ENCODE measurements at regions not wholly inside any gene's neighbourhood (a gene's known extent, or its start where the extent isn't known, plus 50 kb on each side); places are given as distances from the start of the nearest gene placed in this dataset.

- Histone ChIP-seq H3K36me3 (ENCODE audit: control insufficient read depth, insufficient read depth, low read length, severe bottlenecking) (no peaks in the 10 kb centered on the region), H3K27me3 (replicated peaks; ENCODE audit: control insufficient read depth, insufficient read depth, low read length) (no peaks in the 10 kb centered on the region), H3K9me3 (ENCODE audit: control insufficient read depth, low read length) (peaks cover 9% of the 10 kb centered on the region), H3K9ac (ENCODE audit: low read length) (no peak overlapping the region), H3K4me3 (ENCODE audit: low read length) (no peak overlapping the region), H3K4me1 (ENCODE audit: control insufficient read depth, insufficient read depth, low read length) (peaks cover 40% of the 10 kb centered on the region)
- DNase-seq (ENCODE audit: low read depth): no peak
Observed at GRCh38 chr20:50425076-50425475, 85.1 kb upstream of the PTPN1 start.

DNA sequence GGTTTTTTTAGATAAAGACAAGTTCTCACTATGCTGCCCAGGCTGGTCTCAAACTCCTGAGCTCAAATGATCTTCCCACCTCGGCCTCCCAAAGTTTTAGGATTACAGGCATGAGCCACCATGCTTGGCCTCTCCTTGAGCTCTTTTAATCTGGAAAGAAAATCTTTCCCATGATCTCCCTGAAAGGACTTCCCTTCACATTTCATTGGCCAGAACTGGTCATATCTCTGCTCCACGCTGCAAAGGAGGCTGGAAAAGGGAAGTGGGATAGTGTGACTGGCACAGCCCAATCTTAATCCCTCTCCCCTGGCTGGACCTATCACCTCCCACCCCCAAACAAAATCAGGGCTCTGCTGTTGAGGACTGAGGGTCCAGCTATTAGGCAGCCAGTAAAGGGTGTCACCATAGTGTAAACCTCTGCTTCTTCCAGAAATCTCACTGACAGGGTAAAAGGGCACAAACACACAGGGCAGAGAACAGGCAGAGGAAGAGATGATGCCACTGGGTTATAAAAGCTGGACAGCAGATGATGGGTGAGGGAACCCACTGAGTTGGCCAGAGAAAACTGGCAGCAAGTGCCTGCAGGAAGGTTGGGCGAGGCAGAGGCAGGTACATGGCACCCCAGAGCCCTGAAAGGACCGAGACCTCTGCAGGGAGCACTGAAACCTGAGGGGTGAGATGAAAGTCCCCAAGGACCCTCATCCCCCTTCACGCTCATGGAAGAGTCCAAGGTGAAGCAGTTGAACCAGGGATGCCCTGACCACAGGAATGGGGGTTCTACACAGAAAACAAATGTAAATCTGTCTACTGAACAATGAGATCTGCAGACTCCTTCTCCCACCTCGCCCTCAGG, 83.1 kb upstream of the PTPN1 start:
- H3K4me3 ChIP-seq (ENCODE audit: low read length): peak overlapping the region; percentile 35
- H3K4me1 ChIP-seq (ENCODE audit: control insufficient read depth, insufficient read depth, low read length): peaks cover 40% of the 10 kb centered on the region

DNA sequence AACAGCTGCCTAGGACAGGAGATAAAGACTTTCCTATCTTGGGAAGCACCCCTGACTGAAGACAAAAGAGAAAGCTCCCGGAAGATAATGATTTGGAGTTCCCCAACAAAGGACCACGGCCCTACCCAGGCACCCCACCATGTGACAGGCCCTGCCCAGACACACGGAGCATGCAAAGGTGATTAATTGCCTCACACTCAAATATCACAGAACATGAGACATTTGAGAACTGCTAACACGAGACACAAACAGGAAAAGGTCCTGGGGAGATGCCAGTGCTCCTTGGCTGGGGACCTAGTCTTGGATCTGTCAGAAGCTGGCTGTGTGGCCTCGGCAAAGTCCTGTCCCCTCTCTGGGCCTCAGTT, 82.5 kb upstream of the PTPN1 start:
- H3K27me3 ChIP-seq (replicated peaks; ENCODE audit: control insufficient read depth, insufficient read depth, low read length): no peaks in the 10 kb centered on the region
- no peaks in the 10 kb centered on the region for H3K36me3 ChIP-seq (ENCODE audit: control insufficient read depth, insufficient read depth, low read length, severe bottlenecking)
- no peaks in the 10 kb centered on the region for H3K9me3 ChIP-seq (ENCODE audit: control insufficient read depth, low read length)
- no peak overlapping the region for H3K4me3 ChIP-seq (ENCODE audit: low read length)
- H3K9ac ChIP-seq (ENCODE audit: low read length): peak overlapping the region; percentile 67
- peaks cover 34% of the 10 kb centered on the region for H3K4me1 ChIP-seq (ENCODE audit: control insufficient read depth, insufficient read depth, low read length)
- DNase-seq (ENCODE audit: low read depth): peak; percentile 17

More for the DNA sequence above, 83.1 kb upstream of the PTPN1 start:
- Histone ChIP-seq H3K9me3 (ENCODE audit: control insufficient read depth, low read length) (peaks cover 2% of the 10 kb centered on the region), H3K9ac (ENCODE audit: low read length) (peak overlapping the region; percentile 67), H3K27me3 (replicated peaks; ENCODE audit: control insufficient read depth, insufficient read depth, low read length) (no peaks in the 10 kb centered on the region), H3K36me3 (ENCODE audit: control insufficient read depth, insufficient read depth, low read length, severe bottlenecking) (no peaks in the 10 kb centered on the region)
- DNase-seq (ENCODE audit: low read depth): no peak

GRCh38 chr20:50428097-50428828, 81.9 kb upstream of the PTPN1 start:
- DNase-seq (ENCODE audit: low read depth): no peak
- Histone ChIP-seq H3K4me1 (ENCODE audit: control insufficient read depth, insufficient read depth, low read length) (peaks cover 33% of the 10 kb centered on the region), H3K4me3 (ENCODE audit: low read length) (no peak overlapping the region), H3K9ac (ENCODE audit: low read length) (peak overlapping the region; percentile 67), H3K27me3 (replicated peaks; ENCODE audit: control insufficient read depth, insufficient read depth, low read length) (no peaks in the 10 kb centered on the region), H3K36me3 (ENCODE audit: control insufficient read depth, insufficient read depth, low read length, severe bottlenecking) (no peaks in the 10 kb centered on the region), H3K9me3 (ENCODE audit: control insufficient read depth, low read length) (no peaks in the 10 kb centered on the region)

GRCh38 chr20:50429412-50429811, 80.8 kb upstream of the PTPN1 start:
- no peaks in the 10 kb centered on the region for H3K36me3 ChIP-seq (ENCODE audit: control insufficient read depth, insufficient read depth, low read length, severe bottlenecking)
- no peak for DNase-seq (ENCODE audit: low read depth)
- no peaks in the 10 kb centered on the region for H3K9me3 ChIP-seq (ENCODE audit: control insufficient read depth, low read length)
- H3K27me3 ChIP-seq (replicated peaks; ENCODE audit: control insufficient read depth, insufficient read depth, low read length): no peaks in the 10 kb centered on the region
- H3K9ac ChIP-seq (ENCODE audit: low read length): no peak overlapping the region
- no peak overlapping the region for H3K4me3 ChIP-seq (ENCODE audit: low read length)
- H3K4me1 ChIP-seq (ENCODE audit: control insufficient read depth, insufficient read depth, low read length): peaks cover 27% of the 10 kb centered on the region

GRCh38 chr20:50431066-50431450, 79.1 kb upstream of the PTPN1 start:
- Histone ChIP-seq H3K9me3 (ENCODE audit: control insufficient read depth, low read length) (no peaks in the 10 kb centered on the region), H3K27me3 (replicated peaks; ENCODE audit: control insufficient read depth, insufficient read depth, low read length) (no peaks in the 10 kb centered on the region), H3K9ac (ENCODE audit: low read length) (no peak overlapping the region), H3K36me3 (ENCODE audit: control insufficient read depth, insufficient read depth, low read length, severe bottlenecking) (no peaks in the 10 kb centered on the region), H3K4me1 (ENCODE audit: control insufficient read depth, insufficient read depth, low read length) (peaks cover 29% of the 10 kb centered on the region), H3K4me3 (ENCODE audit: low read length) (no peak overlapping the region)
- no peak for DNase-seq (ENCODE audit: low read depth)

- Histone ChIP-seq H3K4me3 (ENCODE audit: low read length) (no peak overlapping the region), H3K9ac (ENCODE audit: low read length) (no peak overlapping the region), H3K36me3 (ENCODE audit: control insufficient read depth, insufficient read depth, low read length, severe bottlenecking) (no peaks in the 10 kb centered on the region), H3K4me1 (ENCODE audit: control insufficient read depth, insufficient read depth, low read length) (peaks cover 12% of the 10 kb centered on the region), H3K27me3 (replicated peaks; ENCODE audit: control insufficient read depth, insufficient read depth, low read length) (no peaks in the 10 kb centered on the region), H3K9me3 (ENCODE audit: control insufficient read depth, low read length) (no peaks in the 10 kb centered on the region)
- no peak for DNase-seq (ENCODE audit: low read depth)
Observed at GRCh38 chr20:50433001-50433761, 77.0 kb upstream of the PTPN1 start.

GRCh38 chr20:50434321-50434652, 75.9 kb upstream of the PTPN1 start:
- peaks cover 16% of the 10 kb centered on the region for H3K4me1 ChIP-seq (ENCODE audit: control insufficient read depth, insufficient read depth, low read length)
- no peak overlapping the region for H3K9ac ChIP-seq (ENCODE audit: low read length)
- no peak overlapping the region for H3K4me3 ChIP-seq (ENCODE audit: low read length)
- no peak for DNase-seq (ENCODE audit: low read depth)
- no peaks in the 10 kb centered on the region for H3K9me3 ChIP-seq (ENCODE audit: control insufficient read depth, low read length)
- H3K27me3 ChIP-seq (replicated peaks; ENCODE audit: control insufficient read depth, insufficient read depth, low read length): no peaks in the 10 kb centered on the region
- H3K36me3 ChIP-seq (ENCODE audit: control insufficient read depth, insufficient read depth, low read length, severe bottlenecking): no peaks in the 10 kb centered on the region

GRCh38 chr20:50434653-50435396, 75.4 kb upstream of the PTPN1 start:
- no peak overlapping the region for H3K9ac ChIP-seq (ENCODE audit: low read length)
- no peaks in the 10 kb centered on the region for H3K27me3 ChIP-seq (replicated peaks; ENCODE audit: control insufficient read depth, insufficient read depth, low read length)
- H3K4me3 ChIP-seq (ENCODE audit: low read length): no peak overlapping the region
- DNase-seq (ENCODE audit: low read depth): peak; percentile 61
- H3K9me3 ChIP-seq (ENCODE audit: control insufficient read depth, low read length): no peaks in the 10 kb centered on the region
- H3K4me1 ChIP-seq (ENCODE audit: control insufficient read depth, insufficient read depth, low read length): peaks cover 20% of the 10 kb centered on the region
- H3K36me3 ChIP-seq (ENCODE audit: control insufficient read depth, insufficient read depth, low read length, severe bottlenecking): no peaks in the 10 kb centered on the region

DNA sequence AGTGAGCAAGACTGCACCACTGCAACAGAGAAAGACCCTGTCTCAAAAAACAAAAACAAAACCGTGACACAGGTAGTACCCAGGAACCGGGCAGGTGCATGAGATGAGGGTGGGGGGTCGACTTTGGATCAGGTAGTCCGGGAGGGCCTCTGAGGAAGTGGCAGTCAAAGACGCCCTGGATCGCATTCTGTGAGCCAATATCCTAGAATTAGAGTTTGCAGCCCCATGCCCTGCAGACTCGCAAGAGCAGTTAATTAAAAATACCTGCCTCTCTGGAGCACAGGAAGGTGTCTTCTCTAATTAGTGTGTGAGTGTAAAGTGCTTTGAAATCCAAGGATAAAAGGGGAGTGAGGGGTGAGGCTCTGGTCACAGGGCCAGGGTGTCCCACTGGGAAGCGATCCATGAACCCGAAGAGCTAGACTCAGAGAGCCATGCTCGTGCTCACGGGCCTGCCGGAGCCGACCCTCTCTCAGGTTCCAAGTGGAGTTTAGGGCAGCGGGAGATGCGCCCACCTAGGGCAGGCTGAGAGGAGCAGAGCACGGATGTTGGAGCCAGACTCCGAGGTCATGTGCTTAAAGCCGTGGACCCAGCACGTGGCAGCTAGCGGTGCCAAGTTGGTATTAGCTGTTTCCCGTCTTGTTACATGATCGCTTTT, 74.7 kb upstream of the PTPN1 start:
- no peak overlapping the region for H3K9ac ChIP-seq (ENCODE audit: low read length)
- no peaks in the 10 kb centered on the region for H3K36me3 ChIP-seq (ENCODE audit: control insufficient read depth, insufficient read depth, low read length, severe bottlenecking)
- no peaks in the 10 kb centered on the region for H3K9me3 ChIP-seq (ENCODE audit: control insufficient read depth, low read length)
- H3K4me3 ChIP-seq (ENCODE audit: low read length): no peak overlapping the region
- peaks cover 24% of the 10 kb centered on the region for H3K4me1 ChIP-seq (ENCODE audit: control insufficient read depth, insufficient read depth, low read length)
- no peaks in the 10 kb centered on the region for H3K27me3 ChIP-seq (replicated peaks; ENCODE audit: control insufficient read depth, insufficient read depth, low read length)
- no peak for DNase-seq (ENCODE audit: low read depth)

Measured in adipocyte (in vitro differentiated cells).